WTC11 (cell line): ENCODE measurements at regions not wholly inside any gene's neighbourhood (a gene's known extent, or its start where the extent isn't known, plus 50 kb on each side); places are given as distances from the start of the nearest gene placed in this dataset.

ENCODE experiments used
- ATAC-seq: fragments of 200-7000 bp; cut with Tn5 transposase; 2 replicates; pipeline ENCODE4 v1.10.0; 2021; ENCODE audit warnings: mild to moderate bottlenecking, moderate library complexity
- CTCF ChIA-PET: fragments of 300-600 bp; sonication (Branson Sonifier 250); formaldehyde crosslinking; loops from one replicate; lab custom pipeline; 2021; ENCODE audit warnings: antibody characterized with exemption; lab: Charles Lee
- POLR2A ChIA-PET: fragments of 350-600 bp; sonication (Branson Sonifier 250); formaldehyde crosslinking; loops from one replicate; lab custom pipeline; 2021; ENCODE audit warnings: antibody characterized with exemption; lab: Charles Lee
- DNase-seq: peaks from one replicate; pipeline ENCODE4 v3.0.0; 2021; ENCODE audit warnings: low spot score
- H3K27ac Mint-ChIP-seq: 2 replicates; pipeline ENCODE4 v1.8.0; 2021; ENCODE audit warnings: mixed read lengths
- H3K27me3 Mint-ChIP-seq: 2 replicates; pipeline ENCODE4 v1.8.0; 2021; ENCODE audit warnings: low read depth, mild to moderate bottlenecking, moderate library complexity, mixed read lengths
- H3K36me3 Mint-ChIP-seq: 2 replicates; pipeline ENCODE4 v1.8.0; 2021; ENCODE audit warnings: mixed read lengths
- H3K4me1 Mint-ChIP-seq: 2 replicates; pipeline ENCODE4 v1.8.0; 2022; ENCODE audit warnings: mixed read lengths
- H3K4me3 Mint-ChIP-seq: 2 replicates; pipeline ENCODE4 v1.8.0; 2021; ENCODE audit warnings: mild to moderate bottlenecking, moderate library complexity, mixed read lengths
- H3K9me3 Mint-ChIP-seq: 2 replicates; pipeline ENCODE4 v1.8.0; 2021; ENCODE audit warnings: mixed read lengths
- CREB1 ChIP-seq: sonication (generic); formaldehyde crosslinking; IDR thresholded peaks from 2 replicates; pipeline ENCODE4 v1.8.0; 2023; ENCODE audit warnings: mild to moderate bottlenecking, missing genetic modification reagents
- CREM ChIP-seq: sonication (generic); formaldehyde crosslinking; IDR thresholded peaks from 2 replicates; pipeline ENCODE4 v1.8.1; 2022; ENCODE audit warnings: mild to moderate bottlenecking, missing genetic modification reagents, moderate library complexity
- ETV6 ChIP-seq: sonication (generic); formaldehyde crosslinking; IDR thresholded peaks from 2 replicates; pipeline ENCODE4 v1.8.1; 2022; ENCODE audit warnings: mild to moderate bottlenecking, missing genetic modification reagents
- FOXJ3 ChIP-seq: sonication (generic); formaldehyde crosslinking; IDR thresholded peaks from 2 replicates; pipeline ENCODE4 v1.9.0; 2021; ENCODE audit warnings: missing genetic modification reagents, mild to moderate bottlenecking, borderline replicate concordance
- FOXP1 ChIP-seq: sonication (generic); formaldehyde crosslinking; IDR thresholded peaks from 2 replicates; pipeline ENCODE4 v1.8.0; 2022; ENCODE audit warnings: missing genetic modification reagents, mild to moderate bottlenecking, moderate library complexity, borderline replicate concordance
- GRHL2 ChIP-seq: fragments of 250-450 bp; sonication (Bioruptor Pico); IDR thresholded peaks from 2 replicates; pipeline ENCODE4 v1.8.0; 2022; ENCODE audit warnings: mild to moderate bottlenecking, moderate library complexity; ENCODE audit not compliant: insufficient replicate concordance, severe bottlenecking
- MXD4 ChIP-seq: fragments of 250-450 bp; sonication (Bioruptor Pico); IDR thresholded peaks from 2 replicates; pipeline ENCODE4 v1.8.0; 2021; ENCODE audit warnings: mild to moderate bottlenecking, moderate library complexity, borderline replicate concordance
- NFATC4 ChIP-seq: fragments of 250-450 bp; sonication (Bioruptor Pico); IDR thresholded peaks from 2 replicates; pipeline ENCODE4 v1.9.0; 2021; ENCODE audit warnings: mild to moderate bottlenecking
- SP1 ChIP-seq: sonication (generic); formaldehyde crosslinking; conservative IDR thresholded peaks from 2 replicates; pipeline ENCODE4 v1.8.1; 2022; ENCODE audit warnings: missing genetic modification reagents
- TEAD4 ChIP-seq: sonication (generic); formaldehyde crosslinking; IDR thresholded peaks from 2 replicates; pipeline ENCODE4 v1.8.0; 2022; ENCODE audit warnings: mild to moderate bottlenecking, missing genetic modification reagents
- ZNF121 ChIP-seq: sonication (generic); formaldehyde crosslinking; IDR thresholded peaks from 2 replicates; pipeline ENCODE4 v1.8.0; 2023; ENCODE audit warnings: missing genetic modification reagents
- ZNF138 ChIP-seq: sonication (generic); formaldehyde crosslinking; conservative IDR thresholded peaks from 2 replicates; pipeline ENCODE4 v1.8.1; 2022; ENCODE audit warnings: mild to moderate bottlenecking, moderate library complexity, missing genetic modification reagents
- ZNF263 ChIP-seq: sonication (generic); formaldehyde crosslinking; IDR thresholded peaks from 2 replicates; pipeline ENCODE4 v1.8.1; 2022; ENCODE audit warnings: low read depth, mild to moderate bottlenecking, moderate library complexity, missing genetic modification reagents
- TF ChIP-seq, protein P1 (sequence below): fragments of 250-450 bp; sonication (Bioruptor Pico); IDR thresholded peaks from 2 replicates; pipeline ENCODE4 v1.9.0; 2021; ENCODE audit warnings: mild to moderate bottlenecking
- TF ChIP-seq, protein P2 (sequence below): fragments of 250-450 bp; sonication (Bioruptor Pico); IDR thresholded peaks from 2 replicates; pipeline ENCODE4 v2.1.2; 2022; ENCODE audit warnings: mild to moderate bottlenecking, moderate library complexity
- TF ChIP-seq, protein P3 (sequence below): sonication (generic); formaldehyde crosslinking; IDR thresholded peaks from 2 replicates; pipeline ENCODE4 v1.8.1; 2022; ENCODE audit warnings: mild to moderate bottlenecking, moderate library complexity, missing genetic modification reagents
- TF ChIP-seq, protein P4 (sequence below): sonication (generic); formaldehyde crosslinking; IDR thresholded peaks from 2 replicates; pipeline ENCODE4 v1.8.0; 2022; ENCODE audit warnings: mild to moderate bottlenecking, missing genetic modification reagents
- TF ChIP-seq, protein P5 (sequence below): sonication (generic); formaldehyde crosslinking; IDR thresholded peaks from 2 replicates; pipeline ENCODE4 v1.8.1; 2023; ENCODE audit warnings: mild to moderate bottlenecking, missing genetic modification reagents, borderline replicate concordance
- TF ChIP-seq, protein P6 (sequence below): sonication (generic); formaldehyde crosslinking; IDR thresholded peaks from 2 replicates; pipeline ENCODE4 v1.8.1; 2023; ENCODE audit warnings: mild to moderate bottlenecking, missing genetic modification reagents
- TF ChIP-seq, protein P7 (sequence below): sonication (generic); formaldehyde crosslinking; IDR thresholded peaks from 2 replicates; pipeline ENCODE4 v1.8.1; 2023; ENCODE audit warnings: mild to moderate bottlenecking, missing genetic modification reagents, moderate library complexity

DNA sequence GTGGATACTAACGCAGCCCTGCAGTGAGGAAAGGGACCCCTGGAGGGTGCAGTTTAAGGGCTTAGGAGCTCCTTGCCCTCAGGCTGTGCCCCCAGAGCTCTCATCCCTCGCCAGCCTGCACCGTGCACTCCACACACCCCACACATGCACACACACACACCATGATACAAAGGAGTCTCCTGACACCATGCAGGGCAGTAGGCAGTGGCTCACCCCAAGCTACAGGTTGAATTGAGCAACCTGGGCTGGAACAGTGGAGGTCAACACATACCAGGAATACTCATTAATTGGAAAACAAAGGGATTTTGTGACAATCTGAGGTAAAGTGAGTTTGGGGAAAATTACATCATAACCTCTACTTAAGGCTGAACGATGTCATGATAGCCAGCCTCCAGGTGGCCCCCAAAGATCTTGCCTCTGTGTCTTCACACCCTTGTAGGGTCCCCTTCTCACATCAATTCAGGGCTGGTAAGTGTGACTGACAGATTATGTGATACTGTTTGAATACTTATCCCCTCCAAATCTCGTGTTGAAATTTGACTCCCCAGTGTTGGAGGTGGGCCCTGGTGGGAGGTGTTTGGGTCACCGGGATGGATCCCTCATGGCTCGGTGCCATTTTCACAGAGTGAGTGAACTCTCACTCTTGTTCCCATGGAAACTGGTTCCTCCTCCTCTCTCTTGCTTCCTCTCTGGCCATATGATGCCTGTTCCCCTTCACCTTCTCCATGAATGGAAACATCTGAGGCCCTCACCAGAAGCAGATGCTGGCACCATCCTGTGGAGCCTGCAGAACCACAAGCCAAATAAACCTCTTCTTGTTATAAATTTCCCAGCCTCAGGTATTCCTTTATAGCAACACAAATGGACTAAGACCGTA is 111.0 kb upstream of the RAB4A start (continued):
- TF ChIP-seq, protein P1, sequence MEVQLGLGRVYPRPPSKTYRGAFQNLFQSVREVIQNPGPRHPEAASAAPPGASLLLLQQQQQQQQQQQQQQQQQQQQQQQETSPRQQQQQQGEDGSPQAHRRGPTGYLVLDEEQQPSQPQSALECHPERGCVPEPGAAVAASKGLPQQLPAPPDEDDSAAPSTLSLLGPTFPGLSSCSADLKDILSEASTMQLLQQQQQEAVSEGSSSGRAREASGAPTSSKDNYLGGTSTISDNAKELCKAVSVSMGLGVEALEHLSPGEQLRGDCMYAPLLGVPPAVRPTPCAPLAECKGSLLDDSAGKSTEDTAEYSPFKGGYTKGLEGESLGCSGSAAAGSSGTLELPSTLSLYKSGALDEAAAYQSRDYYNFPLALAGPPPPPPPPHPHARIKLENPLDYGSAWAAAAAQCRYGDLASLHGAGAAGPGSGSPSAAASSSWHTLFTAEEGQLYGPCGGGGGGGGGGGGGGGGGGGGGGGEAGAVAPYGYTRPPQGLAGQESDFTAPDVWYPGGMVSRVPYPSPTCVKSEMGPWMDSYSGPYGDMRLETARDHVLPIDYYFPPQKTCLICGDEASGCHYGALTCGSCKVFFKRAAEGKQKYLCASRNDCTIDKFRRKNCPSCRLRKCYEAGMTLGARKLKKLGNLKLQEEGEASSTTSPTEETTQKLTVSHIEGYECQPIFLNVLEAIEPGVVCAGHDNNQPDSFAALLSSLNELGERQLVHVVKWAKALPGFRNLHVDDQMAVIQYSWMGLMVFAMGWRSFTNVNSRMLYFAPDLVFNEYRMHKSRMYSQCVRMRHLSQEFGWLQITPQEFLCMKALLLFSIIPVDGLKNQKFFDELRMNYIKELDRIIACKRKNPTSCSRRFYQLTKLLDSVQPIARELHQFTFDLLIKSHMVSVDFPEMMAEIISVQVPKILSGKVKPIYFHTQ: no peak
- TF ChIP-seq FOXP1 (CRISPR knock-in tag) (no peak), CREM (no peak), NFATC4 (no peak), ETV6 (no peak), CREB1 (CRISPR knock-in tag) (no peak), ZNF121 (no peak), TEAD4 (CRISPR knock-in tag) (no peak), GRHL2 (CRISPR knock-in tag) (no peak)
- TF ChIP-seq, protein P2, sequence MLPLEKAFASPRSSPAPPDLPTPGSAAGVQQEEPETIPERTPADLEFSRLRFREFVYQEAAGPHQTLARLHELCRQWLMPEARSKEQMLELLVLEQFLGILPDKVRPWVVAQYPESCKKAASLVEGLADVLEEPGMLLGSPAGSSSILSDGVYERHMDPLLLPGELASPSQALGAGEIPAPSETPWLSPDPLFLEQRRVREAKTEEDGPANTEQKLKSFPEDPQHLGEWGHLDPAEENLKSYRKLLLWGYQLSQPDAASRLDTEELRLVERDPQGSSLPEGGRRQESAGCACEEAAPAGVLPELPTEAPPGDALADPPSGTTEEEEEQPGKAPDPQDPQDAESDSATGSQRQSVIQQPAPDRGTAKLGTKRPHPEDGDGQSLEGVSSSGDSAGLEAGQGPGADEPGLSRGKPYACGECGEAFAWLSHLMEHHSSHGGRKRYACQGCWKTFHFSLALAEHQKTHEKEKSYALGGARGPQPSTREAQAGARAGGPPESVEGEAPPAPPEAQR (CRISPR knock-in tag): no peak
- TF ChIP-seq, protein P3, sequence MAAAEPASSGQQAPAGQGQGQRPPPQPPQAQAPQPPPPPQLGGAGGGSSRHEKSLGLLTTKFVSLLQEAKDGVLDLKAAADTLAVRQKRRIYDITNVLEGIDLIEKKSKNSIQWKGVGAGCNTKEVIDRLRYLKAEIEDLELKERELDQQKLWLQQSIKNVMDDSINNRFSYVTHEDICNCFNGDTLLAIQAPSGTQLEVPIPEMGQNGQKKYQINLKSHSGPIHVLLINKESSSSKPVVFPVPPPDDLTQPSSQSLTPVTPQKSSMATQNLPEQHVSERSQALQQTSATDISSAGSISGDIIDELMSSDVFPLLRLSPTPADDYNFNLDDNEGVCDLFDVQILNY: no peak

DNA sequence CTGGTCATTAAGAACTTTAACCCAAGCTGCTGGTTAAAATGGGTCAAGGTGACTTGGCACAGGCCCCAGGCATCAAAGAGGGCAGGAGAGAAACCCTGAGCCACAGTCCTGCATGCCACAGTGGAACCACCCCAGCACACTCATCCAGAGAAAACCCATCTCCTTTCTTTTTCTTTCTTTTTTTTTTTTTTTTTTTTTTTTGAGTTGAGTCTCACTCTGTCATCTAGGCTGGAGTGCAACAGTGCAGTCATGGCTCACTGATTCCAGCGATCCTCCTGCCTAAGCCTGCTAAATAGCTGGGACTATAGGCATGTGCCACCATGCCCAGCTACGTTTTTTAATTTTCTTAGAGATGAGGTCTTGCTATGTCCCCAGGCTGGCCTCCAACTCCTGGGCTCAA is 109.2 kb upstream of the RAB4A start:
- no peaks in the 10 kb centered on the region for H3K9me3 Mint-ChIP-seq
- POLR2A ChIA-PET: no interaction called here
- no peaks in the 10 kb centered on the region; the same call in 1 of the 2 replicates for H3K27me3 Mint-ChIP-seq
- no peaks in the 10 kb centered on the region for H3K36me3 Mint-ChIP-seq
- H3K4me3 Mint-ChIP-seq: no peak overlapping the region
- peaks cover 51% of the 10 kb centered on the region for H3K4me1 Mint-ChIP-seq
- DNase-seq (no peak), ATAC-seq (no peak)
- H3K27ac Mint-ChIP-seq: no peak overlapping the region
- CTCF ChIA-PET: interaction anchor here (0.8 to 0.9 kb wide), 2 partner anchors 12 to 65 kb away, joined by 3 to 8 read pairs; no protein-coding TSS in a partner anchor
- TF ChIP-seq, protein P4, sequence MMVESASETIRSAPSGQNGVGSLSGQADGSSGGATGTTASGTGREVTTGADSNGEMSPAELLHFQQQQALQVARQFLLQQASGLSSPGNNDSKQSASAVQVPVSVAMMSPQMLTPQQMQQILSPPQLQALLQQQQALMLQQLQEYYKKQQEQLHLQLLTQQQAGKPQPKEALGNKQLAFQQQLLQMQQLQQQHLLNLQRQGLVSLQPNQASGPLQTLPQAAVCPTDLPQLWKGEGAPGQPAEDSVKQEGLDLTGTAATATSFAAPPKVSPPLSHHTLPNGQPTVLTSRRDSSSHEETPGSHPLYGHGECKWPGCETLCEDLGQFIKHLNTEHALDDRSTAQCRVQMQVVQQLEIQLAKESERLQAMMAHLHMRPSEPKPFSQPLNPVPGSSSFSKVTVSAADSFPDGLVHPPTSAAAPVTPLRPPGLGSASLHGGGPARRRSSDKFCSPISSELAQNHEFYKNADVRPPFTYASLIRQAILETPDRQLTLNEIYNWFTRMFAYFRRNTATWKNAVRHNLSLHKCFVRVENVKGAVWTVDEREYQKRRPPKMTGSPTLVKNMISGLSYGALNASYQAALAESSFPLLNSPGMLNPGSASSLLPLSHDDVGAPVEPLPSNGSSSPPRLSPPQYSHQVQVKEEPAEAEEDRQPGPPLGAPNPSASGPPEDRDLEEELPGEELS: no peak
- no peak for TF ChIP-seq CREB1 (CRISPR knock-in tag)
- no peak for TF ChIP-seq ZNF138
- no peak for TF ChIP-seq FOXP1 (CRISPR knock-in tag)
- no peak for TF ChIP-seq FOXJ3 (CRISPR knock-in tag)
- no peak for TF ChIP-seq SP1 (CRISPR knock-in tag)
- TF ChIP-seq, protein P5, sequence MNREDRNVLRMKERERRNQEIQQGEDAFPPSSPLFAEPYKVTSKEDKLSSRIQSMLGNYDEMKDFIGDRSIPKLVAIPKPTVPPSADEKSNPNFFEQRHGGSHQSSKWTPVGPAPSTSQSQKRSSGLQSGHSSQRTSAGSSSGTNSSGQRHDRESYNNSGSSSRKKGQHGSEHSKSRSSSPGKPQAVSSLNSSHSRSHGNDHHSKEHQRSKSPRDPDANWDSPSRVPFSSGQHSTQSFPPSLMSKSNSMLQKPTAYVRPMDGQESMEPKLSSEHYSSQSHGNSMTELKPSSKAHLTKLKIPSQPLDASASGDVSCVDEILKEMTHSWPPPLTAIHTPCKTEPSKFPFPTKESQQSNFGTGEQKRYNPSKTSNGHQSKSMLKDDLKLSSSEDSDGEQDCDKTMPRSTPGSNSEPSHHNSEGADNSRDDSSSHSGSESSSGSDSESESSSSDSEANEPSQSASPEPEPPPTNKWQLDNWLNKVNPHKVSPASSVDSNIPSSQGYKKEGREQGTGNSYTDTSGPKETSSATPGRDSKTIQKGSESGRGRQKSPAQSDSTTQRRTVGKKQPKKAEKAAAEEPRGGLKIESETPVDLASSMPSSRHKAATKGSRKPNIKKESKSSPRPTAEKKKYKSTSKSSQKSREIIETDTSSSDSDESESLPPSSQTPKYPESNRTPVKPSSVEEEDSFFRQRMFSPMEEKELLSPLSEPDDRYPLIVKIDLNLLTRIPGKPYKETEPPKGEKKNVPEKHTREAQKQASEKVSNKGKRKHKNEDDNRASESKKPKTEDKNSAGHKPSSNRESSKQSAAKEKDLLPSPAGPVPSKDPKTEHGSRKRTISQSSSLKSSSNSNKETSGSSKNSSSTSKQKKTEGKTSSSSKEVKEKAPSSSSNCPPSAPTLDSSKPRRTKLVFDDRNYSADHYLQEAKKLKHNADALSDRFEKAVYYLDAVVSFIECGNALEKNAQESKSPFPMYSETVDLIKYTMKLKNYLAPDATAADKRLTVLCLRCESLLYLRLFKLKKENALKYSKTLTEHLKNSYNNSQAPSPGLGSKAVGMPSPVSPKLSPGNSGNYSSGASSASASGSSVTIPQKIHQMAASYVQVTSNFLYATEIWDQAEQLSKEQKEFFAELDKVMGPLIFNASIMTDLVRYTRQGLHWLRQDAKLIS (CRISPR knock-in tag): no peak
- no peak for TF ChIP-seq ZNF263 (CRISPR knock-in tag)
- TF ChIP-seq, protein P6, sequence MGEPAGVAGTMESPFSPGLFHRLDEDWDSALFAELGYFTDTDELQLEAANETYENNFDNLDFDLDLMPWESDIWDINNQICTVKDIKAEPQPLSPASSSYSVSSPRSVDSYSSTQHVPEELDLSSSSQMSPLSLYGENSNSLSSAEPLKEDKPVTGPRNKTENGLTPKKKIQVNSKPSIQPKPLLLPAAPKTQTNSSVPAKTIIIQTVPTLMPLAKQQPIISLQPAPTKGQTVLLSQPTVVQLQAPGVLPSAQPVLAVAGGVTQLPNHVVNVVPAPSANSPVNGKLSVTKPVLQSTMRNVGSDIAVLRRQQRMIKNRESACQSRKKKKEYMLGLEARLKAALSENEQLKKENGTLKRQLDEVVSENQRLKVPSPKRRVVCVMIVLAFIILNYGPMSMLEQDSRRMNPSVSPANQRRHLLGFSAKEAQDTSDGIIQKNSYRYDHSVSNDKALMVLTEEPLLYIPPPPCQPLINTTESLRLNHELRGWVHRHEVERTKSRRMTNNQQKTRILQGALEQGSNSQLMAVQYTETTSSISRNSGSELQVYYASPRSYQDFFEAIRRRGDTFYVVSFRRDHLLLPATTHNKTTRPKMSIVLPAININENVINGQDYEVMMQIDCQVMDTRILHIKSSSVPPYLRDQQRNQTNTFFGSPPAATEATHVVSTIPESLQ: no peak
- TF ChIP-seq, protein P7, sequence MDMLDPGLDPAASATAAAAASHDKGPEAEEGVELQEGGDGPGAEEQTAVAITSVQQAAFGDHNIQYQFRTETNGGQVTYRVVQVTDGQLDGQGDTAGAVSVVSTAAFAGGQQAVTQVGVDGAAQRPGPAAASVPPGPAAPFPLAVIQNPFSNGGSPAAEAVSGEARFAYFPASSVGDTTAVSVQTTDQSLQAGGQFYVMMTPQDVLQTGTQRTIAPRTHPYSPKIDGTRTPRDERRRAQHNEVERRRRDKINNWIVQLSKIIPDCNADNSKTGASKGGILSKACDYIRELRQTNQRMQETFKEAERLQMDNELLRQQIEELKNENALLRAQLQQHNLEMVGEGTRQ (CRISPR knock-in tag): no peak
- TF ChIP-seq TEAD4 (CRISPR knock-in tag): no peak
- TF ChIP-seq MXD4 (CRISPR knock-in tag): no peak
- TF ChIP-seq NFATC4: no peak
- no peak for TF ChIP-seq ZNF121
